ENCODE measurements at regions not wholly inside any gene's neighbourhood (a gene's known extent, or its start where the extent isn't known, plus 50 kb on each side); places are given as distances from the start of the nearest gene placed in this dataset.
"Not testable (repeated sequence)": the region's sequence is repeated elsewhere in the genome, so short reads cannot be mapped to it uniquely, and the experiment has no call there.

DNA sequence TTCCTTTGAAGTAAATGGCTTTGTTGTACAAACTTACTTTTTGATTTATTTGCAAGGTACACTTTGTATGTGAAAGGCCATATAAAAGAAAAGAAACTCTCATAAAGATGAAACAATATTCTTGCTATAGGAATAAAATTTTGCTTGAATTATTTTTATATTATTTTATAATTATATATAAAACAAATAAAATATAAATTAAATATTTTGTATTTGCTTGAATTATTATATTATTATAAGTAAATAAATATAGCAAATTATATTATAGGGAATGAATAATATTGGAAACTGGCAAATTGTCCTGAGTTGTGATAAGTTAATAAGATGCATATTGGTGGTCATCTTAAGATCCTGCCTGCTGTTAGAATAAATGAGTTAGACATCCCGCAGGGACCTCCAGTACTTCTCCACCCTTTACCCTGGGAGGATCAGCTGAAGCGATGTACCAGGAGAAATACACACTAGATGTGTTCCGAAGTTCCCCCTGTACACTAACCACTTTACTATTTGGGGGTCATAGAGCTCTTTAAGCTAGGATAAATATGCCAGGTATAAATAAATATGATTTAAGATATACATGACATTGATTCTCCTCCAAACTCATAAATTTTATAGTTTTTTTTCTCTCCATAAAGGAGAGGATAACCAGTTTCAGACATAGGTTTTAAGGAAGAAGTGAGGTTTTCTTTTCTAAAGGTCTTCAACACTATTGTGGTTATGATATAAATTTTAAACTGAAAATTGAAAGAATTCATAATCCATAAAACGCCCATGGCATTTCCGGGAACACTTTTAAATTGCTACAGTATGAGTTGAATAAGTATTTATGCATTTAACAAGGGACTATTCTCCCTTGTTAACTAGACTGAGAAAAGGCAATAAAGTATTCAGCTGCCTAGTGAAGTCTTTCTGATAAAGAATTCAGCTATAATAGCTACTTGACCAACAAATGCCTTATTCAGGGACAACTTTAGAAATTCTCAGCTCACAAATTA is 486.3 kb upstream of the MARCKS start:
- DNase-seq (ENCODE audit: low spot score): no peak

DNA sequence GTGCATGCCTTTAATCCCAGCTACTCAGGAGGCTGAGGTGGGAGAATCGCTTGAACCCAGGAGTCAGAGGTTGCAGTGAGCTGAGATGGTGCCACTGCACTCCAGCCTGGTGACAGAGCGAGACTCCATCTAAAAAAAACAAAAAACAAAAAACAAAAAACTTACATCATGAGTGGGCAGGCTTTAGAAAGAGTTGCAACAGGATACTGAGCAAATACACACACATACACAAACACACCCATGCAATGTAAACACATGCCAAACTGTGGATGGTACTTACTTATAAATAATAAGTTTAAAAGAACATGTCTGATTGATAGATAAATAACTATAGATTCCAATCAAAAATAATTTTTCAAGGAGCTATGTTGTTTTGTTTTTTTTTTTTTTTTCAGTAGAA is 481.7 kb upstream of the MARCKS start:
- not testable (repeated sequence) for DNase-seq (ENCODE audit: low spot score)

DNA sequence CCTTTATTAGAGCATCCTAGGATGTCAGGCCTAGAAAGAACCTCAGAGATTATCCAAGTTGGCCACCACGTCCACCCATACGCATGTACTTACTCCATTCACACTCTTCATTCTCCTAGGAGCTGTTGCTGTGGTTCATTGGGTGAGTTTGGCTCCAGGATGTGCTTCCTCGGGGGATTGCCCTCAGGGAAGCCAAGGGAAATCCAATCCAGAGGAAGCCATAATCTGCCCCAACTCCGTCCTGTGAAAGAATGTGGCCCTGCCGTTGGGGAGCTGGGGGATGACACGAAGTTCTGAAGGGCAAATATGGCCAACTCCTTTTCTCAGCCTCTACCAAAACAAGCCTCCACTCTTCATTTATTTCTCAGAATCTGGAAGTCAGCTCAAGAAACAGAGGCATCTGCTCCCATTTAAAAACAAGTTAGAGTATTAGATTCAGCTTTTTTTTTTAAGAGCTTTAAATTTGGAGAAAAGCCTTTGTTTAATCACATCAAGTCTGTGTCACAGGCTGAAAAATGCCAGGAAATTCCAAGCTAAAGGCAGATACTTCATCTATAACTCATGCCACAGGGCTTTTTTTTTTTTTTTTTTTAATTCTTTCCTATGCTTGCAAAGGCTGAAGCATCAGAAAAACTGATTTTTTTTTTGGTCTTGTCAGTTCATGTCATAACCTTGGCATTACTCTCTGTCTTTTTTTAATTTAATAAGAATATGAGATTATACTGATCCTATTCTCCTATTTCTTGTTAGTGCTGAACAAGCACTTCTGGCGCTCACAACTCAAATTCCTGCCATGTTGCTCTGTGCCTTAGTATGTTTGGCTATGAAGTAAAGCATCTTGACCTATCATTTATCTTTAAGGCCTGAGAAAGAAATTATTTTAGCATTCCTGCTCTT is 480.9 kb upstream of the MARCKS start:
- no peak for DNase-seq (ENCODE audit: low spot score)

GRCh38 chr6:113376847-113377165 is 480.3 kb upstream of the MARCKS start:
- no peak for DNase-seq (ENCODE audit: low spot score)

GRCh38 chr6:113377362-113377942 is 479.7 kb upstream of the MARCKS start:
- DNase-seq (ENCODE audit: low spot score): no peak

- no peak for DNase-seq (ENCODE audit: low spot score)
Observed at GRCh38 chr6:113380591-113380990, 476.6 kb upstream of the MARCKS start.

DNA sequence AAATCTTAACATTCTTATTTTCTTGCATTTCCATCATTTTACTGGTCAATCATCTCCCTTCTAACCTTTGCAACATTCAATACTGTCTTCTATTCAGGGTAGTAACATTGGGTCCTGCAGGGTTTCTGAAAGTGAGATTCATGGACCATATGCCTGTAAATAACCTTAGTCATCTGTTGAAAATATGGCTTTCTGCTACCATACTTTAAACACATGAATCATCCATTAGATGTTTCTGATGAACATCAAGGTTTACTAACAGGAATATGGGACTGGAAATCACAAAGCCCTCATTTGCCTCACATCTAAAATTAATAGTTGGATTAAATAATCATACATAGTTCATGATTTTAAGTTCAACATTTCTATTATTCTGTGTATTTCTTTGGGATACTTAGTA is 475.9 kb upstream of the MARCKS start:
- DNase-seq (ENCODE audit: low spot score): no peak

- DNase-seq (ENCODE audit: low spot score): peak; percentile 29
Observed at GRCh38 chr6:113381959-113382358, 475.2 kb upstream of the MARCKS start.

DNA sequence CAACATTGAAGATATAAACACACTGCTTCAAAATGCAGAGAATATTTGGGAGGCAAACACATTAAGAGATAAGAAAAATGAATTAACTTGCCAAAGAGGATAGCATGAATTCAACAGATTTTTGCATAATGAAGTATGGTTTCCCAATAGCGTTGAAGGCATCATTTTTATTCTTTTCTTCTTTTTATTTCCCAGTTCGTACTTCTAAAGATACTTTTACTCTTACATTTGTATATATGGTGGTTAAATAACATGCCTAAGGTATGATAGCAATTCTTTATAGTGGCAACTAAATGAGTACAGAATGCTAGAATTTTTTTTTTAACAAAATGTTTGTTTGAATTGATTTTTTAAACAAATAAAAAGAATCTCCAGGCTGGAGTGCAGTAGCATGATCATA is 473.4 kb upstream of the MARCKS start:
- DNase-seq (ENCODE audit: low spot score): no peak

GRCh38 chr6:113385020-113385431 is 472.1 kb upstream of the MARCKS start:
- DNase-seq (ENCODE audit: low spot score): no peak

DNA sequence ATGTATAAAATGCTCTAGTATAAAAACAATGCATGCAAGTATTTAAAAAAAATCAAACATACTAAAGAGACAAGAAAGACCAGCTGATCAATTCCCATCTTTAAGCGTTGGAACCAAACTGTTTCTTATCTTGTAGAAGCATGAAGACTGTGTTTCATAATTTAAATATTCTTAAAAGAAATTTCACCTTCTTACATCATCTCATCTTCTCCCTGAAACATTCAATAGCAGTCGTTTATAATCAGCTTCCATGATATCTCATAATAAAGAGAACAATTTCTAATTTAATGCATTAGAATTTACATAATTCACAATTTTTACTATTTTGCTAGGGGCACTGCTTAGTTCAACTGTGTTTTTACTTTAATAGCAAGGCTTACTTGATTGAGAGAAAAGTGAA is 468.1 kb upstream of the MARCKS start:
- no peak for DNase-seq (ENCODE audit: low spot score)

- no peak for DNase-seq (ENCODE audit: low spot score)
Observed at GRCh38 chr6:113392551-113393055, 464.5 kb upstream of the MARCKS start.

GRCh38 chr6:113394216-113394615 is 462.9 kb upstream of the MARCKS start:
- no peak for DNase-seq (ENCODE audit: low spot score)

DNA sequence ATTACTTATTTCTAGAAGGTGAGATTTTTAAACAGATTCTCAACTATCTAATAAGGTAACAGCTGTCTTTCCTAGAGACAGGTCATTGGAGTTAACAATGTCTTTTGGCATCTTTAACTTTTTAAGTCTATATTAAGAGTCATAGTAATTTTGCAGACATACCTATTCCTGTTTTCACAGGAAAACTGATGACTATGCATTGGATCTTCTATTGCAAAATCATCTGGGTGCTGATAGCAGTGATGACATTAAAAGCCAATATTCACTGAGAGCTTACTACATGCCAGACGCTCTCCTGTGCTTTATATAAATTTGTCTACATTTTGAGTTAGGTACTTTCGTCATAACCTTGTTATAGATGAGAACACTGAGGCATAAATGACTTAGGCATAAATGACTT is 462.4 kb upstream of the MARCKS start:
- no peak for DNase-seq (ENCODE audit: low spot score)

DNA sequence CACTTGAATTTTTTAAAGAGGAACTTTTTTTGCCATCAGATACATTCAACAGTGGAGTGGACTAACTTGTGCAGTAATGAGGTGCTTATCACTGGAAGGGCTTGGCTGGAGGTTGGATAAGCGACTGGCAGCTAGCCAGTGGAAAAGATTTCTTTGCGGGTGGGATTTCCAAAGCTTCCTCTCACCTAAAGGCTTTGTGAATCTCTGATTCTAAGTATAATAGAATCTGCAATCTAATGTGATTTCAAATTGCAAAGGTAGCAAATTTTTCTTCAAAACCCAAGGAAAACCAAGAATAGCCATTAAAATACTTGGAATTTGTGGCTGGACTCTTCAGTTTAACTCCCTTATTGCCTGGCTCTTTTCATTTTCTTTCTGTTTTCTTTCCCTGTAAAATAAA is 460.4 kb upstream of the MARCKS start:
- no peak for DNase-seq (ENCODE audit: low spot score)

DNA sequence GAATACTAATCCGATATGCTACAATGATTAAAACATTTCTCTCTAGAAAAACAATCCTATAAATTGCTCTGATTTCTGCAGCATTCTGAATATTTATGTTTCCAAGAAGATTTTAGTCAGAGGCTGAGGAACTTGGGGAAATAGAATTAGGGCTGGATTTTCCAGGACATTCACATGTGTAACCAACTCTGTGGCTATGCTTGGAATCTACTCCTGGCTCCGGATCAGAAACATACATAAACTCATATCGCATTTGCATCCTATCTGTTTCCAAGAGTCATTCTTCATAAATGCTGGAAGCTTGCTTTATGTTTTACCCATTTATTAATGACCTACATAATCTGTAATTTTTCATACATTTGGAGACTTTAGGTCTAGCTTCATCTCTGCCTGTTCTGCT is 459.9 kb upstream of the MARCKS start:
- DNase-seq (ENCODE audit: low spot score): no peak

DNA sequence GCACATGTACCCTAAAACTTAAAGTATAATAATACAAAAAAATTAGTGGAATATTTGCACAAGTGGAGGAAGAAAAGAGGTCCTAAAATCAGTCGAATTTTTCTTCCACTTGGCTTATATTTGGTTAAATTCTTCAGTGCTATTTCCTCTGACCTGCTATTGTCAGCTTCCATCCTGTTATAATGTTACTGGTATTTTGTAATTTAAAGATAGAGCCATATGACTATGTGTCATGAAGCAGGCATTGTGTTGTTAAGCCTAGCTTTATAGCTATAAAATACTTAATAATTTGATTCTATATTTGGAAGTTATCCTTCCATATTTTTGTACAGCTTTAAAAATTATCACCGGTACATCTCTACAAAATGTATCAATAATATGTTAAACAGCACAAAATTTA is 455.9 kb upstream of the MARCKS start:
- no peak for DNase-seq (ENCODE audit: low spot score)

DNA sequence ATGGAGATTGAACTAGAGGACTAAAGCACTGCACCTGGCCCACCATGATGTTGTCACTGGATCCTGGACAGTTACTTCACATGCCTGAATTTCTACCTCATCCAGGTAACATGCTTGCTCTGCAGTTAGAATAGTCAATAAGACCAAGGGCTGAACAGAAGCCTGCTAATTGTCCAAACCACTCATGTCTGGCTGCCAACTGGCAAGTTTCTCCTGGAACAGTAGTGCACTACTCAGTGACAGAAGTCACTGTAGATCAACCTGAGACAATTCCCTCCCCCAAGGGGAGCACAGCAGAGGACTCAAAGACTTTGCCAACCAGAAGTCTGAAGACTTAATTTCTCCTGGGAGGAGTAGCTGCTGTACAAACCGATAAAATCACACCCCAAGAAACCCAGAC is 454.6 kb upstream of the MARCKS start:
- DNase-seq (ENCODE audit: low spot score): no peak

- no peak for DNase-seq (ENCODE audit: low spot score)
Observed at GRCh38 chr6:113403966-113404595, 453.1 kb upstream of the MARCKS start.

- DNase-seq (ENCODE audit: low spot score): no peak
Observed at GRCh38 chr6:113405326-113406047, 451.7 kb upstream of the MARCKS start.

- DNase-seq (ENCODE audit: low spot score): no peak
Observed at GRCh38 chr6:113406048-113406695, 451.0 kb upstream of the MARCKS start.

Measured in pons (tissue), 1 donor.